Colon (tissue), 2 donors: ENCODE measurements at regions not wholly inside any gene's neighbourhood (a gene's known extent, or its start where the extent isn't known, plus 50 kb on each side); places are given as distances from the start of the nearest gene placed in this dataset.
"Not testable (repeated sequence)": the region's sequence is repeated elsewhere in the genome, so short reads cannot be mapped to it uniquely, and the experiment has no call there.

Source experiments
- FAIRE-seq: peaks from 2 replicates; lab custom pipeline; 2012; peaks lifted over from hg19 to GRCh38; lab: Jason Lieb, UNC
- donor health status: control.
- donor health status: control.

GRCh38 chr9:97099540-97099939 lies 60.6 kb upstream of the CTSV start:
- not testable (repeated sequence) for FAIRE-seq

GRCh38 chr9:97096793-97097192 lies 57.9 kb upstream of the CTSV start:
- no peak for FAIRE-seq

- not testable (repeated sequence) for FAIRE-seq
Observed at GRCh38 chr9:97089361-97089760, 50.4 kb upstream of the CTSV start.
